GM21528 (cell line): ENCODE measurements at regions not wholly inside any gene's neighbourhood (a gene's known extent, or its start where the extent isn't known, plus 50 kb on each side); places are given as distances from the start of the nearest gene placed in this dataset.
"Not testable (repeated sequence)": the region's sequence is repeated elsewhere in the genome, so short reads cannot be mapped to it uniquely, and the experiment has no call there.

Experiments used
- ATAC-seq: cut with Tn5 transposase; IDR thresholded peaks from one replicate; pipeline ENCODE4 v1.9.1; 2021; ENCODE audit warnings: mild to moderate bottlenecking, moderate library complexity; ENCODE audit not compliant: unreplicated experiment, low FRiP score

- no peak for ATAC-seq
Observed at GRCh38 chr1:31510853-31511789, 65.2 kb upstream of the TINAGL1 start.

- ATAC-seq: no peak
Observed at GRCh38 chr1:31511848-31512615, 64.3 kb upstream of the TINAGL1 start.

DNA sequence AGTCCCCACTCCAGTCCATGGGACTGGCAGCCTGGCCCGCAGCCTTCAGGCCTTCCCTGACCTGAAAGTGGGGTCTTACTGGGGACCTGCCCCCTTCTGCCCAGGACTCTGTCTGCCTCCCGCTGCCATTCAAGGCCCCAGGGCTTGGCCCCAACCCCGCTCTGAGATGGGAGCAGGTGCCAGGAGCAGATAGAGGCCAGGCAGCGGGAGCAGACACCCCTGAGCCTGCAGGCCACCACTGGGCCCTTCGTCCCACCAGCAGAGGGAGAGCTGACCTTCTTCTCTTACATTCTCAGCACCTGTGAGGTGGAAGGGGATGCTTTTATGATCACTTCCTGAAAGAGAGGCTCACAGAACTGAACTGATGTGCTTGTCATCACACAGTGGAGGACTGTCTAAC, 62.2 kb upstream of the TINAGL1 start:
- ATAC-seq: no peak

GRCh38 chr1:31515056-31515775, 61.1 kb upstream of the TINAGL1 start:
- no peak for ATAC-seq

DNA sequence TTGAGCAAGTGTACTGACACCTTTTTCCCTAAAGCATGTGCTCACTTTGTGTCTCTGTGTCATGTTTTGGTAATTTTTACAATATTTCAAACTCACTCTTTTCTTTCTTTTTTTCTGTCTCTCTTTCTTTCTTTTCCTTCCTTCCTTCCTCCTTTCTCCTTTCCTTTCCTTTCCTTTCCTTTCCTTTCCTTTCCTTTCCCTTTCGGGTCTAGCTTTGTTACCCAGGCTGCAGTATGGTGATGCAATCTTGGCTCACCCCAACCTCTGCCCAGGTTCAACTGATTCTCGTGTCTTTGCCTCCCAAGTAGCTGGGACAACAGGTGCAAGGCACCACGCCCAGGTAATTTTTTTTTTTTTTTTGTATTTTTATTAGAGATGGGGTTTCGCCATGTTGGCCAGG, 60.4 kb upstream of the TINAGL1 start:
- ATAC-seq: no peak

GRCh38 chr1:31517301-31517700, 59.0 kb upstream of the TINAGL1 start:
- no peak for ATAC-seq

DNA sequence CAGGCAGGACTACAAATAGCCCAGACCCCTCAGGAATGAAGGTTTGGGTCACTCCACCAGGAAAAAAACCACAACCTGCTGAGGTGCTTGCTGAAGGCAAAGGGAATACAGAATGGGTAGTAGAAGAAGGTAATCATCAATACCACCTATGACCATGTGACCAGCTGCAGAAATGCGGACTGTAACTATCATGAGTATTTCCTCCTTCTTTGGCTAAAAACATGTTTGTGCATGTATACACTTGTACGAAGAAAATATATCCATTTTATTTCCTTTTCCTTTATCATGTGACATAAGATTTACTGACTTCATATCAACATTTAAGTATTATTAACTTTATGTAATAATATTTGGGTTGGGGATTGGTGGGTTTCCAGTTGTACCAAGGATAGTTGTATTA, 58.3 kb upstream of the TINAGL1 start:
- not testable (repeated sequence) for ATAC-seq

- ATAC-seq: no peak
Observed at GRCh38 chr1:31521761-31522555, 54.4 kb upstream of the TINAGL1 start.

DNA sequence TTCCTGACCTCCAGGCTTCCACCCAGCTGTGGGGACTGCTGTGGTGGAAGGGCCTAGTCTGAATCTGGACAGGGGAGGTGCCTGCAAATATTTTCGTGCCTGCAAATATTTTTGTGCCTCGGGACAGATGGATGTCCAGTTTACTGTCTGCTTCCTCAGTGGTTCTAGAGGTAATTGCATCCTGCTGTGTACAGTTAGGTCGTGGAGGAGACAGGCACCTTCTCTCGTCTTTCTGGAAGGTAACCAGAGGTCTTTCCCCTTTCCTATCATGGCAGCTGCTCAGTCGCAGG, 53.8 kb upstream of the TINAGL1 start:
- ATAC-seq: no peak

DNA sequence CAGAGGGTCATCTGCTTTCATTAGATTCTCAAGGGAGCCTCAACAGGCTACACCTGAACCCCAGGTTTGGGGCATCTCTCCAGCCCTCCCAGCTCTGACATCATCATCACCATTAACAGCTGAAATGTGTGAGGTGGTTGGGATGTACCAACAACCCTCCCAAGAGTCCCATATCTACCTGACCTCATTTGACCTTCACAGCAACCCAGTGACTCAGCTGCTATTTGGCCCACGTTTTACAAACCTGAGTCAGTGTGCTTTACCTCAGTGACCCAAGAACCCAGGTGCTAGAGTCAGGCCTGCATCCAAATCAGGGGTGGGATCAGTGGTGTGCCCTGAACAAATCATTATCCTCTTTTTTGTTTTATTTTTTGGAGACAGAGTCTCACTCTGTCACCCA, 53.3 kb upstream of the TINAGL1 start:
- ATAC-seq: no peak

DNA sequence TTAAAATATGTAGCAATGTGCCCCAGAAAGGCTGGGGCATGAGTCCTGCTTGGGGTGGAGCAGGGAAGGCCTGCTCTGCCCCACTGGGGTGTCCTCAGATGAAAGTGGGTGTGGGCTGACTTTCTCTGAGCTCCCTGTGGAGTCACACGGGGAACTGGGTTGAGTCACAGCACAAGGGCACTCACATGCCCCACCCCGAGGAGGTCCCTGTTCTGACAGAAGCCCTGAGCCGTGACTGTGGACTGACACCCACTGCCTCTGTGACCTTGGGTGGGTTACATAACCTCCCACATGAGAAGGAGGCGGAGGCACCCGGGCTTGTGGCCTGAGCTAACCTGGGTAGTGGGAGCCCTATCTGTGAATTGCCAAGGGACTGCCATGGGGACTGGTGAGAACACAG, 52.5 kb upstream of the TINAGL1 start:
- ATAC-seq: no peak

- no peak for ATAC-seq
Observed at GRCh38 chr1:31524186-31524901, 52.0 kb upstream of the TINAGL1 start.
